Spinal cord (tissue), 9 donors: ENCODE measurements at regions not wholly inside any gene's neighbourhood (a gene's known extent, or its start where the extent isn't known, plus 50 kb on each side); places are given as distances from the start of the nearest gene placed in this dataset.
"Not testable (repeated sequence)": the region's sequence is repeated elsewhere in the genome, so short reads cannot be mapped to it uniquely, and the experiment has no call there.

Experiments used
- DNase-seq, 6 donors: peaks; one replicate each; pipeline versions ENCODE4 v3.0.0 to v3.0.0-alpha.2; 2013 to 2015; ENCODE audit warnings: low spot score in 6 of 6, low read depth in 4 of 6
- H3K27ac ChIP-seq: one replicate; pipeline ENCODE4 v1.5.1; 2013; ENCODE audit warnings: low read depth, low read length, control low read depth
- H3K27me3 ChIP-seq: one replicate; pipeline ENCODE4 v1.6.1; 2013; ENCODE audit warnings: low read length; ENCODE audit not compliant: control insufficient read depth, insufficient read depth
- H3K36me3 ChIP-seq: one replicate; pipeline ENCODE4 v1.6.1; 2013; ENCODE audit warnings: low read length; ENCODE audit not compliant: control insufficient read depth, insufficient read depth
- H3K4me1 ChIP-seq: one replicate; pipeline ENCODE4 v1.6.1; 2013; ENCODE audit warnings: low read length; ENCODE audit not compliant: control insufficient read depth, insufficient read depth
- H3K4me3 ChIP-seq: one replicate; pipeline ENCODE4 v1.5.1; 2013; ENCODE audit warnings: low read depth, low read length, control low read depth
- H3K9me3 ChIP-seq: one replicate; pipeline ENCODE4 v1.6.1; 2013; ENCODE audit warnings: low read length; ENCODE audit not compliant: control insufficient read depth, insufficient read depth
- WGBS: methylation state at CpG from one replicate; pipeline ENCODE4 v1.1.5; 2013; ENCODE audit warnings: missing lambda C conversion rate; ENCODE audit not compliant: insufficient coverage; 5-methylcytosine and 5-hydroxymethylcytosine counted together
- donor health status: healthy.

- H3K4me1 ChIP-seq, H3K4me3 ChIP-seq, H3K36me3 ChIP-seq, H3K27ac ChIP-seq, H3K9me3 ChIP-seq, H3K27me3 ChIP-seq, DNase-seq: not testable (repeated sequence)
- 73% methylated on average over 6 of the region's 7 CpGs for WGBS
Observed at GRCh38 chr14:106591539-106591938, 1065.2 kb downstream of the TMEM121 start.

GRCh38 chr14:106592115-106592852, 1065.9 kb downstream of the TMEM121 start:
- 75% methylated on average over 8 of the region's 24 CpGs for WGBS
- not testable (repeated sequence) for H3K9me3 ChIP-seq, H3K27me3 ChIP-seq

GRCh38 chr14:106599209-106599608, 1072.8 kb downstream of the TMEM121 start:
- Histone ChIP-seq H3K27ac (no peak overlapping the region), H3K4me3 (no peak overlapping the region), H3K9me3 (no peaks in the 10 kb centered on the region), H3K27me3 (no peaks in the 10 kb centered on the region), H3K4me1 (no peaks in the 10 kb centered on the region), H3K36me3 (no peaks in the 10 kb centered on the region)
- 82% methylated on average over 1 of the region's 2 CpGs for WGBS
- DNase-seq: no peak

More at GRCh38 chr14:106592115-106592852, 1065.9 kb downstream of the TMEM121 start:
- not testable (repeated sequence) for DNase-seq, H3K4me3 ChIP-seq, H3K36me3 ChIP-seq, H3K27ac ChIP-seq, H3K4me1 ChIP-seq

GRCh38 chr14:106605548-106606448, 1079.4 kb downstream of the TMEM121 start:
- Histone ChIP-seq H3K9me3 (peaks cover 7% of the 10 kb centered on the region), H3K27me3 (no peaks in the 10 kb centered on the region)
- DNase-seq: no peak

GRCh38 chr14:106606936-106607335, 1080.6 kb downstream of the TMEM121 start:
- H3K9me3 ChIP-seq: peaks cover 12% of the 10 kb centered on the region
- H3K4me3 ChIP-seq: no peak overlapping the region
- H3K36me3 ChIP-seq: no peaks in the 10 kb centered on the region
- 57% methylated on average over 1 of the region's 2 CpGs for WGBS
- no peak for DNase-seq
- H3K27me3 ChIP-seq: no peaks in the 10 kb centered on the region
- no peak overlapping the region for H3K27ac ChIP-seq
- no peaks in the 10 kb centered on the region for H3K4me1 ChIP-seq

More at GRCh38 chr14:106605548-106606448, 1079.4 kb downstream of the TMEM121 start:
- H3K4me1 ChIP-seq: no peaks in the 10 kb centered on the region
- H3K36me3 ChIP-seq: no peaks in the 10 kb centered on the region
- H3K27ac ChIP-seq: no peak overlapping the region
- 56% methylated on average over 15 of the region's 27 CpGs for WGBS
- H3K4me3 ChIP-seq: no peak overlapping the region

- H3K36me3 ChIP-seq: no peaks in the 10 kb centered on the region
- no peak for DNase-seq
- H3K9me3 ChIP-seq: peaks cover 11% of the 10 kb centered on the region
- no peaks in the 10 kb centered on the region for H3K27me3 ChIP-seq
- H3K4me3 ChIP-seq: no peak overlapping the region
- WGBS: 39% methylated on average over 4 of the region's 4 CpGs
- no peaks in the 10 kb centered on the region for H3K4me1 ChIP-seq
- no peak overlapping the region for H3K27ac ChIP-seq
Observed at GRCh38 chr14:106610691-106611090, 1084.3 kb downstream of the TMEM121 start.

GRCh38 chr14:106613256-106613655, 1086.9 kb downstream of the TMEM121 start:
- WGBS: 0% methylated on average over 1 of the region's 4 CpGs
- Histone ChIP-seq H3K4me3 (no peak overlapping the region), H3K9me3 (peaks cover 15% of the 10 kb centered on the region), H3K27me3 (no peaks in the 10 kb centered on the region), H3K4me1 (no peaks in the 10 kb centered on the region), H3K27ac (no peak overlapping the region), H3K36me3 (no peaks in the 10 kb centered on the region)
- no peak for DNase-seq

- DNase-seq, H3K9me3 ChIP-seq, H3K36me3 ChIP-seq, H3K4me1 ChIP-seq, H3K27me3 ChIP-seq, H3K4me3 ChIP-seq, H3K27ac ChIP-seq: not testable (repeated sequence)
- WGBS: 50% methylated on average over 8 of the region's 9 CpGs
Observed at GRCh38 chr14:106618471-106618951, 1092.1 kb downstream of the TMEM121 start.

GRCh38 chr14:106619606-106620005, 1093.2 kb downstream of the TMEM121 start:
- H3K27ac ChIP-seq: no peak overlapping the region
- WGBS: 0% methylated on average over 1 of the region's 1 CpG
- no peaks in the 10 kb centered on the region for H3K36me3 ChIP-seq
- peaks cover 3% of the 10 kb centered on the region for H3K9me3 ChIP-seq
- no peak overlapping the region for H3K4me3 ChIP-seq
- DNase-seq: no peak
- H3K27me3 ChIP-seq: no peaks in the 10 kb centered on the region
- no peaks in the 10 kb centered on the region for H3K4me1 ChIP-seq
